ENCODE measurements at regions not wholly inside any gene's neighbourhood (a gene's known extent, or its start where the extent isn't known, plus 50 kb on each side); places are given as distances from the start of the nearest gene placed in this dataset.

DNA sequence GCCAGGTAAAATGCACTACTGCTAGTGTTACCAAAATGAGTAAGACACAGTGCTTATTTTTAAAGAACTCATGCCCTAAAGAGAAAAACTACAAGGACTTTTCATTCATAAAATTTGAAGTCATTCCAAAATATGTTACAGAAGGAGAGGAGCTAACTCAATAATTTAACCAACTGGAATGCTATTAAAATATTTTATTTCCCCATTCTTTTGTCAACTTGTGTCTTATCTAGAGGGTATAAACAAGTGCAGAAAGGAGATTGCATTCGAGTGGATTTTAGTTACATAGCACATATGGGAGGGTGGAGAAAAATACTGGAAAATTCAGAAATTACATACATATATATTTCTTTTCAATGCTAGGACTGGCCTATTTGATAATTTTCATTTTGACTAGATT is 131.0 kb upstream of the IRS2 start:
- TF ChIP-seq, protein P1, sequence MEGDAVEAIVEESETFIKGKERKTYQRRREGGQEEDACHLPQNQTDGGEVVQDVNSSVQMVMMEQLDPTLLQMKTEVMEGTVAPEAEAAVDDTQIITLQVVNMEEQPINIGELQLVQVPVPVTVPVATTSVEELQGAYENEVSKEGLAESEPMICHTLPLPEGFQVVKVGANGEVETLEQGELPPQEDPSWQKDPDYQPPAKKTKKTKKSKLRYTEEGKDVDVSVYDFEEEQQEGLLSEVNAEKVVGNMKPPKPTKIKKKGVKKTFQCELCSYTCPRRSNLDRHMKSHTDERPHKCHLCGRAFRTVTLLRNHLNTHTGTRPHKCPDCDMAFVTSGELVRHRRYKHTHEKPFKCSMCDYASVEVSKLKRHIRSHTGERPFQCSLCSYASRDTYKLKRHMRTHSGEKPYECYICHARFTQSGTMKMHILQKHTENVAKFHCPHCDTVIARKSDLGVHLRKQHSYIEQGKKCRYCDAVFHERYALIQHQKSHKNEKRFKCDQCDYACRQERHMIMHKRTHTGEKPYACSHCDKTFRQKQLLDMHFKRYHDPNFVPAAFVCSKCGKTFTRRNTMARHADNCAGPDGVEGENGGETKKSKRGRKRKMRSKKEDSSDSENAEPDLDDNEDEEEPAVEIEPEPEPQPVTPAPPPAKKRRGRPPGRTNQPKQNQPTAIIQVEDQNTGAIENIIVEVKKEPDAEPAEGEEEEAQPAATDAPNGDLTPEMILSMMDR (IDR thresholded peaks at IDR 0.05; ENCODE audit: control extremely low read depth in 1 of 3, insufficient read depth in 1 of 3, low read depth in 1 of 3, low read length in 3 of 3), result no peak
- TF ChIP-seq YY1 (IDR thresholded peaks at IDR 0.05; ENCODE audit: low read depth, low read length) (no peak), POLR2AphosphoS5 (IDR thresholded peaks at IDR 0.05; ENCODE audit: low read depth, low read length) (no peak), POLR2A (IDR thresholded peaks at IDR 0.05; ENCODE audit: control extremely low read depth in 1 of 2, low read depth in 2 of 2, low read length in 2 of 2) (no peak)

All from H1 (cell line).